ENCODE measurements at regions not wholly inside any gene's neighbourhood (a gene's known extent, or its start where the extent isn't known, plus 50 kb on each side); places are given as distances from the start of the nearest gene placed in this dataset.
"Not testable (repeated sequence)": the region's sequence is repeated elsewhere in the genome, so short reads cannot be mapped to it uniquely, and the experiment has no call there.

GRCh38 chr2:180829261-180829660 is 151.1 kb upstream of the UBE2E3 start:
- DNase-seq, result no peak

- DNase-seq, result no peak
These were observed 151.6 kb upstream of the UBE2E3 start for GRCh38 chr2:180828756-180829155.

- DNase-seq, result no peak
These were observed 156.8 kb upstream of the UBE2E3 start for GRCh38 chr2:180823546-180824141.

- DNase-seq, result no peak
These were observed 161.3 kb upstream of the UBE2E3 start for GRCh38 chr2:180819106-180819505.

GRCh38 chr2:180818700-180819099 is 161.7 kb upstream of the UBE2E3 start:
- DNase-seq, result not testable (repeated sequence)

GRCh38 chr2:180799141-180799540 is 181.3 kb upstream of the UBE2E3 start:
- DNase-seq, result no peak

- DNase-seq, result no peak
These were observed 189.5 kb upstream of the UBE2E3 start for GRCh38 chr2:180790891-180791290.

GRCh38 chr2:180787330-180787729 is 193.1 kb upstream of the UBE2E3 start:
- no peak for DNase-seq

- DNase-seq, result no peak
These were observed 199.1 kb upstream of the UBE2E3 start for GRCh38 chr2:180781276-180781675.

- DNase-seq, result no peak
These were observed 202.1 kb upstream of the UBE2E3 start for GRCh38 chr2:180778291-180778690.

- DNase-seq, result no peak
These were observed 203.5 kb upstream of the UBE2E3 start for GRCh38 chr2:180776921-180777320.

GRCh38 chr2:180775711-180776110 is 204.7 kb upstream of the UBE2E3 start:
- DNase-seq, result no peak

- not testable (repeated sequence) for DNase-seq
These were observed 215.1 kb upstream of the UBE2E3 start for GRCh38 chr2:180765316-180765715.

- DNase-seq, result no peak
These were observed 217.0 kb upstream of the UBE2E3 start for GRCh38 chr2:180763263-180763989.

GRCh38 chr2:180761224-180761623 is 219.2 kb upstream of the UBE2E3 start:
- no peak for DNase-seq

GRCh38 chr2:180759631-180760030 is 220.8 kb upstream of the UBE2E3 start:
- DNase-seq, result no peak

GRCh38 chr2:180753809-180754761 is 226.3 kb upstream of the UBE2E3 start:
- no peak for DNase-seq

GRCh38 chr2:180751306-180751920 is 229.0 kb upstream of the UBE2E3 start:
- DNase-seq, result no peak

- DNase-seq, result no peak
These were observed 232.7 kb upstream of the UBE2E3 start for GRCh38 chr2:180747728-180748127.

- no peak for DNase-seq
These were observed 237.0 kb upstream of the UBE2E3 start for GRCh38 chr2:180743401-180743800.

GRCh38 chr2:180742801-180743200 is 237.6 kb upstream of the UBE2E3 start:
- no peak for DNase-seq

GRCh38 chr2:180739070-180739469 is 241.3 kb upstream of the UBE2E3 start:
- DNase-seq, result no peak

- no peak for DNase-seq
These were observed 244.6 kb upstream of the UBE2E3 start for GRCh38 chr2:180735799-180736198.

All from effector CD4-positive, alpha-beta T cell (primary cell).